NCI-H146 treated with DMSO at 0.1 percent for 48 hours (cell line): ENCODE measurements at regions not wholly inside any gene's neighbourhood (a gene's known extent, or its start where the extent isn't known, plus 50 kb on each side); places are given as distances from the start of the nearest gene placed in this dataset.

Experiments used
- DNase-seq: peaks from one replicate; lab custom pipeline; 2025; ENCODE audit not compliant: unreplicated experiment; lab: John Stamatoyannopoulos, UW

GRCh38 chr1:116262207-116262994 lies 110.6 kb upstream of the ATP1A1 start:
- DNase-seq, result no peak

- DNase-seq, result no peak
Measured at GRCh38 chr1:116262995-116263385, 110.1 kb upstream of the ATP1A1 start.

- no peak for DNase-seq
Measured at GRCh38 chr1:116265931-116266863, 106.8 kb upstream of the ATP1A1 start.

GRCh38 chr1:116266864-116267212 lies 106.2 kb upstream of the ATP1A1 start:
- no peak for DNase-seq

GRCh38 chr1:116268211-116268610 lies 104.8 kb upstream of the ATP1A1 start:
- no peak for DNase-seq

GRCh38 chr1:116270316-116271057 lies 102.6 kb upstream of the ATP1A1 start:
- no peak for DNase-seq

- DNase-seq, result no peak
Measured at GRCh38 chr1:116273042-116273783, 99.8 kb upstream of the ATP1A1 start.

- DNase-seq, result no peak
Measured at GRCh38 chr1:116276532-116276931, 96.5 kb upstream of the ATP1A1 start.

- DNase-seq, result no peak
Measured at GRCh38 chr1:116277840-116278540, 95.1 kb upstream of the ATP1A1 start.

GRCh38 chr1:116278541-116278866 lies 94.5 kb upstream of the ATP1A1 start:
- no peak for DNase-seq

GRCh38 chr1:116279715-116280114 lies 93.3 kb upstream of the ATP1A1 start:
- DNase-seq, result no peak

GRCh38 chr1:116284819-116285390 lies 88.1 kb upstream of the ATP1A1 start:
- no peak for DNase-seq

- no peak for DNase-seq
Measured at GRCh38 chr1:116286541-116286971, 86.5 kb upstream of the ATP1A1 start.

- no peak for DNase-seq
Measured at GRCh38 chr1:116287341-116288200, 85.5 kb upstream of the ATP1A1 start.

GRCh38 chr1:116288201-116288598 lies 84.8 kb upstream of the ATP1A1 start:
- no peak for DNase-seq

GRCh38 chr1:116289193-116289592 lies 83.9 kb upstream of the ATP1A1 start:
- no peak for DNase-seq

GRCh38 chr1:116290085-116290705 lies 82.8 kb upstream of the ATP1A1 start:
- no peak for DNase-seq

GRCh38 chr1:116291024-116291423 lies 82.0 kb upstream of the ATP1A1 start:
- no peak for DNase-seq
